Ascending aorta (tissue), 2 donors: ENCODE measurements at regions not wholly inside any gene's neighbourhood (a gene's known extent, or its start where the extent isn't known, plus 50 kb on each side); places are given as distances from the start of the nearest gene placed in this dataset.

ENCODE experiments used
- DNase-seq, 2 donors: peaks; one replicate each; pipeline ENCODE4 v3.0.0-alpha.2; 2019; ENCODE audit warnings: low spot score in 2 of 2
- H3K27ac ChIP-seq, 2 donors: fragments of 200-600 bp; sonication (generic); one replicate each; pipeline ENCODE4 v1.5.1; 2016 to 2017; ENCODE audit warnings: mild to moderate bottlenecking in 1 of 2
- H3K27me3 ChIP-seq: fragments of 200-600 bp; sonication (generic); one replicate; pipeline ENCODE4 v1.5.1; 2017
- H3K36me3 ChIP-seq, 2 donors: fragments of 200-600 bp; sonication (generic); one replicate each; pipeline ENCODE4 v1.5.1; 2016
- H3K4me1 ChIP-seq, 2 donors: fragments of 200-600 bp; sonication (generic); one replicate each; pipeline ENCODE4 v1.5.1; 2016 to 2017; ENCODE audit warnings: mild to moderate bottlenecking in 1 of 2
- H3K4me3 ChIP-seq, 2 donors: fragments of 200-600 bp; sonication (generic); one replicate each; pipeline ENCODE4 v1.5.1; 2016 to 2017; ENCODE audit warnings: mild to moderate bottlenecking in 1 of 2
- H3K9me3 ChIP-seq, 2 donors: fragments of 200-600 bp; sonication (generic); one replicate each; pipeline ENCODE4 v1.5.1; 2016
- intact Hi-C: fragments of 100-400 bp; cut with DNase I; formaldehyde crosslinking; loops from one replicate; pipeline ENCODE4 v1.15.1; 2023
- TF ChIP-seq, protein P1 (sequence below), 3 experiments: fragments of 200-600 bp in 2 of 3; fragments of 450-650 bp in 1 of 3; sonication (generic) in 2 of 3; IDR thresholded peaks; one replicate each; pipeline ENCODE4 v1.5.1; 2016 to 2019; ENCODE audit warnings: antibody characterized with exemption in 3 of 3, mild to moderate bottlenecking in 1 of 3, moderate library complexity in 1 of 3

GRCh38 chr9:13629067-13629466 lies 349.6 kb upstream of the MPDZ start:
- TF ChIP-seq, protein P1, sequence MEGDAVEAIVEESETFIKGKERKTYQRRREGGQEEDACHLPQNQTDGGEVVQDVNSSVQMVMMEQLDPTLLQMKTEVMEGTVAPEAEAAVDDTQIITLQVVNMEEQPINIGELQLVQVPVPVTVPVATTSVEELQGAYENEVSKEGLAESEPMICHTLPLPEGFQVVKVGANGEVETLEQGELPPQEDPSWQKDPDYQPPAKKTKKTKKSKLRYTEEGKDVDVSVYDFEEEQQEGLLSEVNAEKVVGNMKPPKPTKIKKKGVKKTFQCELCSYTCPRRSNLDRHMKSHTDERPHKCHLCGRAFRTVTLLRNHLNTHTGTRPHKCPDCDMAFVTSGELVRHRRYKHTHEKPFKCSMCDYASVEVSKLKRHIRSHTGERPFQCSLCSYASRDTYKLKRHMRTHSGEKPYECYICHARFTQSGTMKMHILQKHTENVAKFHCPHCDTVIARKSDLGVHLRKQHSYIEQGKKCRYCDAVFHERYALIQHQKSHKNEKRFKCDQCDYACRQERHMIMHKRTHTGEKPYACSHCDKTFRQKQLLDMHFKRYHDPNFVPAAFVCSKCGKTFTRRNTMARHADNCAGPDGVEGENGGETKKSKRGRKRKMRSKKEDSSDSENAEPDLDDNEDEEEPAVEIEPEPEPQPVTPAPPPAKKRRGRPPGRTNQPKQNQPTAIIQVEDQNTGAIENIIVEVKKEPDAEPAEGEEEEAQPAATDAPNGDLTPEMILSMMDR (IDR thresholded peaks at IDR 0.05) = no peak
- Histone ChIP-seq H3K4me3 (no peak overlapping the region), H3K9me3 (peaks cover 0 to 5% of the 10 kb centered on the region in 2 donors), H3K36me3 (no peaks in the 10 kb centered on the region), H3K27ac (no peak overlapping the region), H3K4me1 (no peaks in the 10 kb centered on the region), H3K27me3 (no peaks in the 10 kb centered on the region)
- intact Hi-C loops = no loop called here
- no peak for DNase-seq

- DNase-seq = no peak
- intact Hi-C loops = no loop called here
- Histone ChIP-seq H3K36me3 (no peaks in the 10 kb centered on the region), H3K4me1 (no peaks in the 10 kb centered on the region), H3K27ac (no peak overlapping the region), H3K4me3 (no peak overlapping the region), H3K9me3 (peaks cover 0 to 5% of the 10 kb centered on the region in 2 donors), H3K27me3 (no peaks in the 10 kb centered on the region)
- TF ChIP-seq, protein P1 (IDR thresholded peaks at IDR 0.05) = no peak
Observed at GRCh38 chr9:13628526-13628925, 349.0 kb upstream of the MPDZ start.

DNA sequence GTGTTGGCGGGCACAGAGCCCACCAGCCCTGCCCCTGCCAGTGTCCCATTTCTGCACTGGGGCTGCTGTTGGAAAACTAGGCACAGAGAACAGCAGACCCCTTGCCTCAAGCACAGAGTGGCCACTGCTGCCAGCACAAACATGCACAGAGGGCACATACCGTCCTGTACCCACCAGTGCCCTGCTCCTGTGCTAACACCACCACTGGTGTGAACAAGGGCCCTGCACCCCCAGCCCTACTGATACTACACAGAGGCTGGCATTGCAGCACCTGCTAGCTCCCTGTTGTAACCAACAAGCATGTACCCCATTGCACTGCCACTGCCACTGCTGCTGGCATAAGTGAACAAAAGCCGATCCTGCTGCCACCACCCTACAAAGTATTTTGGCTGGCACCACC lies 348.0 kb upstream of the MPDZ start:
- Histone ChIP-seq H3K27me3 (no peaks in the 10 kb centered on the region), H3K4me1 (no peaks in the 10 kb centered on the region), H3K36me3 (no peaks in the 10 kb centered on the region), H3K27ac (no peak overlapping the region), H3K4me3 (no peak overlapping the region), H3K9me3 (peaks cover 0 to 5% of the 10 kb centered on the region in 2 donors)
- no peak for DNase-seq
- intact Hi-C loops = no loop called here
- TF ChIP-seq, protein P1 (IDR thresholded peaks at IDR 0.05) = no peak

DNA sequence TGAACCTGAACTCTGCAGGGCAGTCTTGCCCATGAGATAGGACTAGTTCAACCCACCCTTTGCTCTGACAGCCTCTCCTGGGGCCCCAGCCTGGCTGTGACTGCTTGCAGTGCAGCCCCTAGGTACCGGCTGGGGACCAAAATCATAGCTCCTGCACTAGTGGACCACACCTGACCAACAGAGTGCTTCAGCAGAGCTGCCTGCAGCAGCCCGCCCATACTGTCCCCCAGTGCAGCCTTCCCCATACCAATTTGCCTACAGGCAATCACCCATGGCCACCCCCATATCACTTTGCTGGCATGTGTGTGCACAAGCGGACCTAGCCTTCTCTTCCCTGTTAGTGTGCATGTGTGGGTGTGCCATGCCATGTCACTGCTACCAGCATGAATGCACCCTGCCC lies 347.6 kb upstream of the MPDZ start:
- DNase-seq = no peak
- Histone ChIP-seq H3K27ac (no peak overlapping the region), H3K36me3 (no peaks in the 10 kb centered on the region), H3K4me3 (no peak overlapping the region), H3K4me1 (no peaks in the 10 kb centered on the region), H3K9me3 (peaks cover 0 to 5% of the 10 kb centered on the region in 2 donors), H3K27me3 (no peaks in the 10 kb centered on the region)
- intact Hi-C loops = no loop called here
- TF ChIP-seq, protein P1 (IDR thresholded peaks at IDR 0.05) = no peak

GRCh38 chr9:13626601-13627000 lies 347.1 kb upstream of the MPDZ start:
- TF ChIP-seq, protein P1 (IDR thresholded peaks at IDR 0.05) = no peak
- DNase-seq = no peak
- intact Hi-C loops = no loop called here
- peaks cover 0 to 5% of the 10 kb centered on the region in 2 donors for H3K9me3 ChIP-seq
- H3K27me3 ChIP-seq = no peaks in the 10 kb centered on the region
- H3K27ac ChIP-seq = no peak overlapping the region
- no peak overlapping the region for H3K4me3 ChIP-seq
- H3K36me3 ChIP-seq = no peaks in the 10 kb centered on the region
- H3K4me1 ChIP-seq = no peaks in the 10 kb centered on the region
